Neural progenitor cell (in vitro differentiated cells): ENCODE measurements at regions not wholly inside any gene's neighbourhood (a gene's known extent, or its start where the extent isn't known, plus 50 kb on each side); places are given as distances from the start of the nearest gene placed in this dataset.

Source experiments
- EZH2 ChIP-seq: fragments of 200-600 bp; sonication (generic); IDR thresholded peaks from 2 replicates; pipeline ENCODE4 v1.6.1; 2017; ENCODE audit warnings: antibody characterized with exemption, mild to moderate bottlenecking, moderate library complexity
- TF ChIP-seq, protein P1 (sequence below): fragments of 200-600 bp; sonication (generic); IDR thresholded peaks from 2 replicates; pipeline ENCODE4 v1.5.1; 2017; ENCODE audit warnings: antibody characterized with exemption, mild to moderate bottlenecking

DNA sequence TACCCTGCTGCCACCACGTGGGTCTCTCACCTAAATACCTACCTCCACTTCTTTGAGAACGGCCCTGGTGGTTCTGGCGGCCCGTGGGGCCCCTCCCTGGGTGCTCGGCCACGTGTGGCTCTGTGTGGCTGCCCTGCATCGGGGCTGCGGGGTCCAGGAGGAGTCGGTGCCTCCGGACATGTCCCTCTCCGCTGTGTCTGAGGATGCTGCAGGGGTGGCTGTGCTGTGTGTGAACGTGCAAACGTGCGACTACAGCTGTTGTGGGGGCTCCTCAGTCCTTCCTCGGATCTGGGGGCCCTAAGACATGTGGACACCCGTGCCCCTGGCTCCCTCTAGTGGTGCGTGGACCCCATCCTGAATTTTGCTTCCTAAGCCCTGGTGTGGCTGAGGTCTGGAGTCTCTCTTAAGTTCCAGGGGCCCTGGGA lies 691.8 kb downstream of the QKI start:
- TF ChIP-seq, protein P1, sequence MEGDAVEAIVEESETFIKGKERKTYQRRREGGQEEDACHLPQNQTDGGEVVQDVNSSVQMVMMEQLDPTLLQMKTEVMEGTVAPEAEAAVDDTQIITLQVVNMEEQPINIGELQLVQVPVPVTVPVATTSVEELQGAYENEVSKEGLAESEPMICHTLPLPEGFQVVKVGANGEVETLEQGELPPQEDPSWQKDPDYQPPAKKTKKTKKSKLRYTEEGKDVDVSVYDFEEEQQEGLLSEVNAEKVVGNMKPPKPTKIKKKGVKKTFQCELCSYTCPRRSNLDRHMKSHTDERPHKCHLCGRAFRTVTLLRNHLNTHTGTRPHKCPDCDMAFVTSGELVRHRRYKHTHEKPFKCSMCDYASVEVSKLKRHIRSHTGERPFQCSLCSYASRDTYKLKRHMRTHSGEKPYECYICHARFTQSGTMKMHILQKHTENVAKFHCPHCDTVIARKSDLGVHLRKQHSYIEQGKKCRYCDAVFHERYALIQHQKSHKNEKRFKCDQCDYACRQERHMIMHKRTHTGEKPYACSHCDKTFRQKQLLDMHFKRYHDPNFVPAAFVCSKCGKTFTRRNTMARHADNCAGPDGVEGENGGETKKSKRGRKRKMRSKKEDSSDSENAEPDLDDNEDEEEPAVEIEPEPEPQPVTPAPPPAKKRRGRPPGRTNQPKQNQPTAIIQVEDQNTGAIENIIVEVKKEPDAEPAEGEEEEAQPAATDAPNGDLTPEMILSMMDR = peak; percentile 55
- TF ChIP-seq EZH2 = no peak
